OCI-LY7 (cell line): ENCODE measurements at regions not wholly inside any gene's neighbourhood (a gene's known extent, or its start where the extent isn't known, plus 50 kb on each side); places are given as distances from the start of the nearest gene placed in this dataset.

Experiments used
- EZH2phosphoT487 ChIP-seq: fragments of 200-600 bp; sonication (generic); IDR thresholded peaks from 2 replicates; pipeline ENCODE4 v1.6.1; 2018; ENCODE audit warnings: low read depth, borderline replicate concordance, mild to moderate bottlenecking, mixed run types, antibody characterized with exemption, low read length, moderate library complexity, mixed read lengths
- TF ChIP-seq, protein P1 (sequence below): fragments of 200-600 bp; sonication (generic); conservative IDR thresholded peaks from 2 replicates; pipeline ENCODE4 v1.5.1; 2014; ENCODE audit warnings: mild to moderate bottlenecking, antibody characterized with exemption, low read length, moderate library complexity, mixed read lengths

DNA sequence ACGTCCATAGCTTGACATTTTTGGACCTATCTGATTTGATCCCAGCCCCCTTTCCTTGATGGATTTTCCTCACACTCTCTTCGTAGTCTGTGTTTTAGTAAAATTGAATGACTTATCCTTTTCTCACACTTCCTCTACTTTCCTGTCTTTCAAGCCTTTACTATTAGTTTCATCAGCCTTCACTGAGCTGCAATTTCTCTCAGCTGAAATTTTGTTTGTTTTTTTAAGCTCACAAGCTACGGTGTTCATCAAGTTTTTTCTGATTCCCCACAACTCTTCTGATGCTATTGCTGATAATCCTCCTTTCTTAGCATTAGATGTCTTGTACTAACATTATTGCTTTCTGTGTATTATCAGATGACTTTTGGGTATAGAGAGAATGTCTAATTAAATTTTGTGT, 263.7 kb downstream of the TBX18 start:
- TF ChIP-seq, protein P1, sequence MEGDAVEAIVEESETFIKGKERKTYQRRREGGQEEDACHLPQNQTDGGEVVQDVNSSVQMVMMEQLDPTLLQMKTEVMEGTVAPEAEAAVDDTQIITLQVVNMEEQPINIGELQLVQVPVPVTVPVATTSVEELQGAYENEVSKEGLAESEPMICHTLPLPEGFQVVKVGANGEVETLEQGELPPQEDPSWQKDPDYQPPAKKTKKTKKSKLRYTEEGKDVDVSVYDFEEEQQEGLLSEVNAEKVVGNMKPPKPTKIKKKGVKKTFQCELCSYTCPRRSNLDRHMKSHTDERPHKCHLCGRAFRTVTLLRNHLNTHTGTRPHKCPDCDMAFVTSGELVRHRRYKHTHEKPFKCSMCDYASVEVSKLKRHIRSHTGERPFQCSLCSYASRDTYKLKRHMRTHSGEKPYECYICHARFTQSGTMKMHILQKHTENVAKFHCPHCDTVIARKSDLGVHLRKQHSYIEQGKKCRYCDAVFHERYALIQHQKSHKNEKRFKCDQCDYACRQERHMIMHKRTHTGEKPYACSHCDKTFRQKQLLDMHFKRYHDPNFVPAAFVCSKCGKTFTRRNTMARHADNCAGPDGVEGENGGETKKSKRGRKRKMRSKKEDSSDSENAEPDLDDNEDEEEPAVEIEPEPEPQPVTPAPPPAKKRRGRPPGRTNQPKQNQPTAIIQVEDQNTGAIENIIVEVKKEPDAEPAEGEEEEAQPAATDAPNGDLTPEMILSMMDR: no peak
- no peak for TF ChIP-seq EZH2phosphoT487
